ENCODE measurements at regions not wholly inside any gene's neighbourhood (a gene's known extent, or its start where the extent isn't known, plus 50 kb on each side); places are given as distances from the start of the nearest gene placed in this dataset.

- no peak overlapping the region for H3K9ac ChIP-seq
- no peak for DNase-seq
- CTCF ChIA-PET, result interaction anchor here (2.0 to 2.4 kb wide), 2 partner anchors 9 to 16 kb away, joined by 8 read pairs; no protein-coding TSS in a partner anchor
- POLR2A ChIA-PET, result no interaction called here
- H3K27ac ChIP-seq (ENCODE audit: low read depth in 2 of 2, low read length in 1 of 2), result no peak overlapping the region
- no peak overlapping the region for H2AFZ ChIP-seq (ENCODE audit: low read depth)
- no peak overlapping the region for H3K4me2 ChIP-seq
- no peaks in the 10 kb centered on the region for H3K9me3 ChIP-seq
- WGBS (ENCODE audit: low lambda C conversion rate), result 11% methylated on average over 4 of the region's 4 CpGs
- no peaks in the 10 kb centered on the region for H3K79me2 ChIP-seq (ENCODE audit: insufficient read depth)
- no peaks in the 10 kb centered on the region for H3K36me3 ChIP-seq (replicated peaks in 1 of 2; ENCODE audit: control insufficient read depth in 1 of 2, insufficient read depth in 2 of 2, low read length in 1 of 2)
- no peaks in the 10 kb centered on the region for H3K9me2 ChIP-seq
- H4K20me1 ChIP-seq (ENCODE audit: insufficient read depth), result no peaks in the 10 kb centered on the region
- TF ChIP-seq TCF12 (IDR thresholded peaks at IDR 0.05), result peak; percentile 10; the same call in 1 of the 2 replicates
- no peak for TF ChIP-seq RAD21 (IDR thresholded peaks at IDR 0.05; ENCODE audit: low read length)
- H3F3A ChIP-seq (replicated peaks; ENCODE audit: insufficient read depth), result no peaks in the 10 kb centered on the region
- H3K27me3 ChIP-seq (ENCODE audit: insufficient read depth), result no peaks in the 10 kb centered on the region
- H3K4me1 ChIP-seq (ENCODE audit: control insufficient read depth in 1 of 2, insufficient read depth in 2 of 2, low read depth in 1 of 2, low read length in 1 of 2), result no peaks in the 10 kb centered on the region
- H3K4me3 ChIP-seq (ENCODE audit: low read depth in 2 of 2, low read length in 1 of 2), result no peak overlapping the region
Observed at GRCh38 chr7:17690030-17690429, 250.3 kb downstream of the SNX13 start.

- H3K9ac ChIP-seq, result no peak overlapping the region
- 8% methylated on average over 6 of the region's 6 CpGs for WGBS (ENCODE audit: low lambda C conversion rate)
- POLR2A ChIA-PET, result no interaction called here
- no peak for DNase-seq
- H3F3A ChIP-seq (replicated peaks; ENCODE audit: insufficient read depth), result no peaks in the 10 kb centered on the region
- no peak overlapping the region for H3K4me2 ChIP-seq
- peak overlapping the region in 1 of 2 experiments; percentile 20; a peak in 1 of 4 replicates for H3K27ac ChIP-seq (ENCODE audit: low read depth in 2 of 2, low read length in 1 of 2)
- no peaks in the 10 kb centered on the region for H3K36me3 ChIP-seq (replicated peaks in 1 of 2; ENCODE audit: control insufficient read depth in 1 of 2, insufficient read depth in 2 of 2, low read length in 1 of 2)
- no peaks in the 10 kb centered on the region for H3K27me3 ChIP-seq (ENCODE audit: insufficient read depth)
- CTCF ChIA-PET, result interaction anchor here (0.6 to 0.7 kb wide), 2 partner anchors 10 to 245 kb away, joined by 3 to 4 read pairs; no protein-coding TSS in a partner anchor
- no peak for TF ChIP-seq FOSL2 (IDR thresholded peaks at IDR 0.05; ENCODE audit: borderline replicate concordance, low read depth)
- TF ChIP-seq POLR2AphosphoS5 (IDR thresholded peaks at IDR 0.05; ENCODE audit: low read depth, low read length), result no peak
- TF ChIP-seq, protein P1, sequence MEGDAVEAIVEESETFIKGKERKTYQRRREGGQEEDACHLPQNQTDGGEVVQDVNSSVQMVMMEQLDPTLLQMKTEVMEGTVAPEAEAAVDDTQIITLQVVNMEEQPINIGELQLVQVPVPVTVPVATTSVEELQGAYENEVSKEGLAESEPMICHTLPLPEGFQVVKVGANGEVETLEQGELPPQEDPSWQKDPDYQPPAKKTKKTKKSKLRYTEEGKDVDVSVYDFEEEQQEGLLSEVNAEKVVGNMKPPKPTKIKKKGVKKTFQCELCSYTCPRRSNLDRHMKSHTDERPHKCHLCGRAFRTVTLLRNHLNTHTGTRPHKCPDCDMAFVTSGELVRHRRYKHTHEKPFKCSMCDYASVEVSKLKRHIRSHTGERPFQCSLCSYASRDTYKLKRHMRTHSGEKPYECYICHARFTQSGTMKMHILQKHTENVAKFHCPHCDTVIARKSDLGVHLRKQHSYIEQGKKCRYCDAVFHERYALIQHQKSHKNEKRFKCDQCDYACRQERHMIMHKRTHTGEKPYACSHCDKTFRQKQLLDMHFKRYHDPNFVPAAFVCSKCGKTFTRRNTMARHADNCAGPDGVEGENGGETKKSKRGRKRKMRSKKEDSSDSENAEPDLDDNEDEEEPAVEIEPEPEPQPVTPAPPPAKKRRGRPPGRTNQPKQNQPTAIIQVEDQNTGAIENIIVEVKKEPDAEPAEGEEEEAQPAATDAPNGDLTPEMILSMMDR (IDR thresholded peaks at IDR 0.05), result no peak
- no peak for TF ChIP-seq GABPA (IDR thresholded peaks at IDR 0.05; ENCODE audit: low read depth)
- TF ChIP-seq EP300 (IDR thresholded peaks at IDR 0.05; ENCODE audit: borderline replicate concordance in 1 of 2, low read depth in 1 of 2, low read length in 1 of 2), result no peak
- TF ChIP-seq YY1 (IDR thresholded peaks at IDR 0.05; ENCODE audit: low read depth), result no peak
- TF ChIP-seq NFIC (IDR thresholded peaks at IDR 0.05; ENCODE audit: borderline replicate concordance), result no peak
- peak overlapping the region; percentile 4; the same call in 1 of the 2 replicates for H2AFZ ChIP-seq (ENCODE audit: low read depth)
- H3K9me3 ChIP-seq, result peaks cover 22% of the 10 kb centered on the region; the same call in 1 of the 2 replicates
- no peaks in the 10 kb centered on the region for H4K20me1 ChIP-seq (ENCODE audit: insufficient read depth)
- H3K9me2 ChIP-seq, result no peaks in the 10 kb centered on the region
- no peaks in the 10 kb centered on the region for H3K4me1 ChIP-seq (ENCODE audit: control insufficient read depth in 1 of 2, insufficient read depth in 2 of 2, low read depth in 1 of 2, low read length in 1 of 2)
- H3K4me3 ChIP-seq (ENCODE audit: low read depth in 2 of 2, low read length in 1 of 2), result no peak overlapping the region
- no peaks in the 10 kb centered on the region for H3K79me2 ChIP-seq (ENCODE audit: insufficient read depth)
Observed at GRCh38 chr7:17696422-17696821, 243.9 kb downstream of the SNX13 start.

GRCh38 chr7:17697128-17697881 lies 243.0 kb downstream of the SNX13 start:
- H3K4me1 ChIP-seq (ENCODE audit: control insufficient read depth in 1 of 2, insufficient read depth in 2 of 2, low read depth in 1 of 2, low read length in 1 of 2), result no peaks in the 10 kb centered on the region
- 21% methylated on average over 4 of the region's 4 CpGs for WGBS (ENCODE audit: low lambda C conversion rate)
- H3K27ac ChIP-seq (ENCODE audit: low read depth in 2 of 2, low read length in 1 of 2), result 0 out of 4 replicates have a peak overlapping the region, but pooled peaks of 1 of the 2 experiments have one; percentile 7
- ChIA-PET CTCF (interaction anchor here (0.6 to 0.7 kb wide), 2 partner anchors 9 to 246 kb away, joined by 3 to 4 read pairs; no protein-coding TSS in a partner anchor), POLR2A (no interaction called here)
- H2AFZ ChIP-seq (ENCODE audit: low read depth), result no peak overlapping the region
- H3K4me3 ChIP-seq (ENCODE audit: low read depth in 2 of 2, low read length in 1 of 2), result no peak overlapping the region
- H3K27me3 ChIP-seq (ENCODE audit: insufficient read depth), result no peaks in the 10 kb centered on the region
- no peak overlapping the region for H3K4me2 ChIP-seq
- no peak overlapping the region for H3K9ac ChIP-seq
- no peaks in the 10 kb centered on the region for H3F3A ChIP-seq (replicated peaks; ENCODE audit: insufficient read depth)
- no peaks in the 10 kb centered on the region for H4K20me1 ChIP-seq (ENCODE audit: insufficient read depth)
- TF ChIP-seq RAD21 (IDR thresholded peaks at IDR 0.05; ENCODE audit: low read length) (no peak), POLR2AphosphoS5 (IDR thresholded peaks at IDR 0.05; ENCODE audit: low read depth, low read length) (no peak), TAF1 (IDR thresholded peaks at IDR 0.05; ENCODE audit: borderline replicate concordance, low read depth, low read length) (no peak), MAX (IDR thresholded peaks at IDR 0.05; ENCODE audit: low read depth) (no peak), REST (IDR thresholded peaks at IDR 0.05; ENCODE audit: low read depth, low read length) (no peak)
- no peak for DNase-seq
- H3K9me2 ChIP-seq, result no peaks in the 10 kb centered on the region
- no peaks in the 10 kb centered on the region for H3K36me3 ChIP-seq (replicated peaks in 1 of 2; ENCODE audit: control insufficient read depth in 1 of 2, insufficient read depth in 2 of 2, low read length in 1 of 2)
- H3K79me2 ChIP-seq (ENCODE audit: insufficient read depth), result no peaks in the 10 kb centered on the region
- H3K9me3 ChIP-seq, result peaks cover 29% of the 10 kb centered on the region; the same call in 1 of the 2 replicates

All from SK-N-SH (cell line).